Ammon's horn (tissue), 1 donor: ENCODE measurements at regions not wholly inside any gene's neighbourhood (a gene's known extent, or its start where the extent isn't known, plus 50 kb on each side); places are given as distances from the start of the nearest gene placed in this dataset.

Source experiments
- DNase-seq: peaks from one replicate; pipeline ENCODE4 v3.0.0-alpha.2; 2016; ENCODE audit warnings: low spot score

DNA sequence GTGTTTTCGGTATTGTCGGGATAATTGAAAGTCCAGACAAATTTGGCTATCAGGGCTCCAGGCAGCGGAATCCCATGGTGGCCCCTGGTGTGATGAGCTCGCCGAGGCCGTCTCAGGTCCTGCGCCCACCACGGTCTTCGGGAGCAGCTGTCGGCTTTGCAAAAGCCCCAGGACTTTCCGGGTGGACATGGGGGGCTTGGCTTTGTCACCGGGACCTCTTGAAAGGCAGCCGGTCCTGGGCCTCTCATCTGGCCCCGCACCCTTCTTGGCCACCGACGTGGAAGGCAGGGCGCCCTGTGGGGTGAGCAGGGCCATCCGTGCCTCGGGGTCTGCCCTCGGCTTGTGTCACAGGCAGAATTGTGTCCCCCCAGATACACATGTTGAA is 87.1 kb upstream of the ACTRT2 start:
- no peak for DNase-seq

DNA sequence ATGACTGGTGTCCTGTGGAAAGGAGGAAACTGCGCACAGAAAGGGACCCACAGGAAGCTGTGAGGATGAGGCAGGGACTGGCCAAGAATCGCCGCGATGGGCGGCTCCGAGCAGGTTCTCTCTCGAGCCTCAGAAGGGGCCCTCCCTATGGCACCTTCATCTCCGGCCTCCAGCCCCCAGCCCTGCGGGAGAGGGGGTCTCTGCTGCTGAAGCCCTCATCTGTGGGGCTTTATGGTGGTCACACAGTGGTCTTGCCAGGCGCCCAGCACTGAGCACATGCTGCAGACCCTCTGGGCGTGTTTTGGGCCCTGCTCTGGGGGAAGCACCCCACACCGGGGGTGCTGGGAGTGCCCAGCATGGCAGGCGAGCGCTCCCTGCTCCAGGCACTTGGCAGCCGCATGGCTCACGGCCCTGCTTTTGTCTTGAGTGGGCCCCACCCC is 86.6 kb upstream of the ACTRT2 start:
- DNase-seq = no peak

- DNase-seq = no peak
Observed at GRCh38 chr1:2935184-2935583, 86.1 kb upstream of the ACTRT2 start.

GRCh38 chr1:2935751-2936390 is 85.4 kb upstream of the ACTRT2 start:
- no peak for DNase-seq

- DNase-seq = no peak
Observed at GRCh38 chr1:2936559-2937515, 84.4 kb upstream of the ACTRT2 start.

- no peak for DNase-seq
Observed at GRCh38 chr1:2937805-2938204, 83.5 kb upstream of the ACTRT2 start.

- no peak for DNase-seq
Observed at GRCh38 chr1:2939041-2939552, 82.2 kb upstream of the ACTRT2 start.

- DNase-seq = no peak
Observed at GRCh38 chr1:2940178-2940577, 81.1 kb upstream of the ACTRT2 start.

- no peak for DNase-seq
Observed at GRCh38 chr1:2941040-2941439, 80.2 kb upstream of the ACTRT2 start.

DNA sequence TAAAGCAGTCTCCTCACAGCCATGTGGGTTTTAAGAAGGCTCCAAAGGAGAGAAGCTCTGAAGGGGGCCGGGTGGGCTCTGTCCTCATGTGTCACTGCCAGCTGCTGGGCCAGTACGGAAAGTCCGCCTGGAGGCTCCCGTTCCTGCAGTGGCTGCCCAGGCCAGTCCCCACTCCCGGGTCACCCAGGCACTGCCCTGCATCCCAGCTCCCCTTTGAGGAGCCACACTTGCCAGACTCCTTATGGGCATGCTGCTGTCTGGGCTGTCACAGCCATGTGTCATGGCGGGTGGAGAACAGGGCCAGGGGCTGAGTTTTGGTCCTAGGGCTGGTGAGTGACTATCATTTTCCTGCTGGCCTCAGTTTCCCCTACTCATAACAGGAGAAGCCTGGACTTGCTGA is 79.4 kb upstream of the ACTRT2 start:
- DNase-seq = no peak

DNA sequence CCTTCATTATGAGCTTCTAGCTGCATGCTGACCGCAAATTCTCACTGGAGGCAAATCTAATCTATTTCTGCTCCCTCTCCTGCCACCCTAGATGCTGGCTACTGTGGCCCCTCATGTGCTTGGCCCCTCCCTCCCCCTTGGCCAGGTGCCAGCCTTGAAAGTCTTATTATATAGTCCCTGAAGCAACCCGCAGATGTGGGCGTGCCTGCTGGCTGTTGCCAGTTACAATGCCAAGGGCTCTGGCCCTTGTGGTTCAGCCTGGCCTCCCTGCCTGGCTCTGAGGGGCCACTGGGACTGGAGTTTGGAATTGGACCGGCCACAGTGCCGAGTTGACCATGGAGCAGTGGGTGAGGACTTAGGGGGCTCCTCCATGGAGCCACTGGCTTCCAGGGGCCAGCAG is 78.9 kb upstream of the ACTRT2 start:
- no peak for DNase-seq

DNA sequence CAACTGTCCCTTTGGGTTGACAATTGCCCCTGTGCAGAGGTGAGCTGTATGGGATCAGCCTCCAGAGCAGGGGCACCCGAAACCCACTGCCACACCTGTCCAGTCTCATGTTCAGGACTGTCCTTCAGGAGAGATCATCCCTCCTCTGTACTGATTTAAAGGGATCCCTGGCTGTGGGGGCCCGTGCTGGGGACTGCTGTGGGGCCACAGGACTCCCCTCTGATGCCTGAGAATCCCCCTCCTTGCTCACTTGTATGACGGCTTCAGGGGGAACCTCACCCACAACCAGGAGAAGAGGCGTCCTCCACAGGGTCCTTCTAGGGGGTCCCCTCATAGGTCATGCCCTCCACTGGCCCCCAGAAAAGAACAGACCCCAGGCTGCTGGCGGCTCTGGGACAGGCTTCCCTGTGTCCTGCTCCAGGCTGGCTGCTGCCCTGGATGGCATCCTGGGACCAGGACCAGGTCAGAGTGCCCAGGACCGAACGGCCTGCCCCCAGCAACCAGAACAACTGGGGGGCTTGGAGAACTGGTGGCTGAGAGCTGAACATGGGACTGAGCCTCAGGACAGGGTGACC is 77.5 kb upstream of the ACTRT2 start:
- DNase-seq = no peak

- DNase-seq = no peak
Observed at GRCh38 chr1:2944705-2945104, 76.6 kb upstream of the ACTRT2 start.

GRCh38 chr1:2945821-2946231 is 75.4 kb upstream of the ACTRT2 start:
- no peak for DNase-seq

DNA sequence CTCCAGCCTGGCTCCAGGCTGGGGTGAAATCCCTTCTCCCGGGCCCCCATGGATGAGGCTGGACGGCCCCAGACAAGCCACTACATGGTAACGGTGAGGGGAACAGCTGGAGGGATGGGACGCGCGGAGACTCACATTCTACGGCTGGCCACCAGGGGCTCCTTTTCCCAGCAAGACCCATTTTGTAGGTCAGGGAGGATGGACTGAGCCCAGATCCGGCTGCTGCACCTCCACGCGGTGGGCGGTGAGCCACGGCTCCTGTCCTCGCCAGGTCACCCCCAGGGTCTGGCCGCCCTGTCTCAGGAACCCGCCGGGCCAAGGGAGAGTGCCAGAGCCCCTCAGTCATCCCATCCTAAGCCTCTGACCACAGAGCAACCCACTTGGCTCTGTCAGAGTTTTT is 75.0 kb upstream of the ACTRT2 start:
- DNase-seq = no peak

- no peak for DNase-seq
Observed at GRCh38 chr1:2946999-2947690, 74.1 kb upstream of the ACTRT2 start.

- DNase-seq = no peak
Observed at GRCh38 chr1:2948001-2948750, 73.1 kb upstream of the ACTRT2 start.

DNA sequence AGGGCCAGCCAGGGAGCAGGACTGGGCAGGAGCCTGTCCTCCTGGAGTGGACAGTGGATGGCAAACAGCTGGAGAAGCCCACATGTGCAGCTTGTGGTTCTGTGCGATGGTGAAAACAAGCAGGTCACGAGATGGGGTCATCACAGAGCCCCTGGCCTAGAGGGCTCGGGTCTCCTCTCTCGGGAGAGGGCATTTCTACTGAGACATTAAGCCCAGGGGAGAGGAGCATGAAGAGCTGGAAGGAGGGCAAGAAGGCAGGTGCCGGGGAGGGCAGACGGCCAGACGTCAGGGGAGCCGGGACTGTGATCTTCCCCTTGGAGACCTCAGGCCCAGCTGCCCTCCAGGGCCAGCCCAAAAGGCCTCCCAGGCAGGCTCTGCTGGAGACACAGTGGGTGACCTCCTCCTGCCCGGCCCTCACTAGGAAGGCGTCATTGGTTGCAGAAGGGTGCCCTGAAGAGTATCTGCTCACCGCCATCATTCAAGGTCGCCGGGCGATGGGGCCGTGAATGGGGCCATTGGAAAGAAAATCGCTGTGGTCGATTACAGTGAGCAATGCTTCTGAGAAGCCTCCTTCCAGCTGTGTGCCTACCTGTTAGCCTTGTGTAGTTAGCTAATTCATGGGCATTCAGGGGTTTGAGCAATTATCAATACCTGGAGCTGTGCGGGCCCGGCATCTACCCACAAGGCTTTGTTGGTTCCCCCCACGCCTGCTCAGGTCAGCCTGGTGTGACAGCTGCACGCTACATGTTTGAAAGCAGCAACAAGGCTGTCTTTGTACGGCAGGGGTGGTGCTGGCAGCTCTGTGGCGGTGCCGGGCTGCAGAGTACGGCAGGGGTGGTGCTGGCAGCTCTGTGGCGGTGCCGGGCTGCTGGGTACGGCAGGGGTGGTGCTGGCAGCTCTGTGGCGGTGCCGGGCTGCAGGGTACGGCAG is 72.3 kb upstream of the ACTRT2 start:
- DNase-seq = peak; percentile 83

GRCh38 chr1:2949966-2950925 is 71.0 kb upstream of the ACTRT2 start:
- DNase-seq = peak; percentile 50
